HEK293 (cell line): ENCODE measurements at regions not wholly inside any gene's neighbourhood (a gene's known extent, or its start where the extent isn't known, plus 50 kb on each side); places are given as distances from the start of the nearest gene placed in this dataset.

ENCODE experiments used
- CTCF ChIA-PET: fragments of 350-600 bp; formaldehyde crosslinking; extraction: SDS; loops from one replicate; lab custom pipeline; 2021; ENCODE audit warnings: antibody characterized with exemption; lab: Yijun Ruan, JAX
- POLR2A ChIA-PET: fragments of 300-600 bp; formaldehyde crosslinking; extraction: SDS; loops from one replicate; lab custom pipeline; 2020; ENCODE audit warnings: antibody characterized with exemption, inconsistent platforms; lab: Yijun Ruan, JAX
- H3K27ac ChIP-seq: fragments of 200-500 bp; sonication (Bioruptor generic); 2 replicates; pipeline ENCODE4 v1.5.1; 2014; ENCODE audit warnings: low read depth, low read length, control low read depth, inconsistent platforms; ENCODE audit errors: extremely low read depth
- H3K36me3 ChIP-seq, 2 experiments: fragments of 200-500 bp in 1 of 2; sonication (Bioruptor generic) in 1 of 2; 1 replicate in 1 of 2; 2 replicates in 1 of 2; pipeline ENCODE4 v1.5.1; 2014 to 2017; ENCODE audit warnings: inconsistent platforms in 2 of 2, low read length in 2 of 2; ENCODE audit not compliant: control insufficient read depth in 2 of 2, insufficient read depth in 1 of 2
- H3K4me1 ChIP-seq: fragments of 200-500 bp; sonication (Bioruptor generic); 2 replicates; pipeline ENCODE4 v1.5.1; 2014; ENCODE audit warnings: mild to moderate bottlenecking, low read length, inconsistent platforms; ENCODE audit not compliant: control insufficient read depth, insufficient read depth
- H3K4me3 ChIP-seq: 2 replicates; pipeline ENCODE4 v1.5.1; 2011; ENCODE audit warnings: low read depth, mild to moderate bottlenecking, control low read depth, low read length, moderate library complexity
- H3K9me3 ChIP-seq: fragments of 200-500 bp; sonication (Bioruptor generic); 2 replicates; pipeline ENCODE4 v1.5.1; 2014; ENCODE audit warnings: low read depth, low read length, inconsistent platforms; ENCODE audit not compliant: control insufficient read depth, insufficient read depth
- GFI1B ChIP-seq: fragments of 450-650 bp; formaldehyde crosslinking; IDR thresholded peaks from 2 replicates; pipeline ENCODE4 v1.5.1; 2016; ENCODE audit warnings: missing biosample characterization, missing genetic modification characterization
- IKZF3 ChIP-seq: fragments of 450-650 bp; IDR thresholded peaks from 2 replicates; pipeline ENCODE4 v1.5.0; 2018; ENCODE audit warnings: missing biosample characterization, mild to moderate bottlenecking, missing genetic modification characterization, moderate library complexity
- KLF1 ChIP-seq: fragments of 450-650 bp; formaldehyde crosslinking; IDR thresholded peaks from 2 replicates; pipeline ENCODE4 v1.5.1; 2016; ENCODE audit warnings: missing biosample characterization, missing genetic modification characterization
- KLF7 ChIP-seq: fragments of 450-650 bp; formaldehyde crosslinking; IDR thresholded peaks from 2 replicates; pipeline ENCODE4 v1.5.1; 2016; ENCODE audit warnings: missing biosample characterization, missing genetic modification characterization, borderline replicate concordance
- KLF8 ChIP-seq: fragments of 450-650 bp; formaldehyde crosslinking; IDR thresholded peaks from 2 replicates; pipeline ENCODE4 v1.5.1; 2016; ENCODE audit warnings: missing biosample characterization, missing genetic modification characterization
- RBAK ChIP-seq: fragments of 450-650 bp; formaldehyde crosslinking; IDR thresholded peaks from 2 replicates; pipeline ENCODE4 v1.5.1; 2016; ENCODE audit warnings: missing biosample characterization, missing genetic modification characterization
- SCRT1 ChIP-seq: fragments of 450-650 bp; formaldehyde crosslinking; IDR thresholded peaks from 2 replicates; pipeline ENCODE4 v1.5.1; 2016; ENCODE audit warnings: missing biosample characterization, missing genetic modification characterization, borderline replicate concordance
- SCRT2 ChIP-seq: fragments of 450-650 bp; formaldehyde crosslinking; IDR thresholded peaks from 2 replicates; pipeline ENCODE4 v1.5.1; 2016; ENCODE audit warnings: missing biosample characterization, missing genetic modification characterization
- ZBTB1 ChIP-seq: fragments of 450-650 bp; formaldehyde crosslinking; IDR thresholded peaks from 2 replicates; pipeline ENCODE4 v1.5.1; 2016; ENCODE audit warnings: missing biosample characterization, missing genetic modification characterization
- ZBTB49 ChIP-seq: fragments of 450-650 bp; formaldehyde crosslinking; IDR thresholded peaks from 2 replicates; pipeline ENCODE4 v1.5.1; 2016; ENCODE audit warnings: missing biosample characterization, missing genetic modification characterization, low read depth
- ZNF202 ChIP-seq: fragments of 450-650 bp; formaldehyde crosslinking; IDR thresholded peaks from 2 replicates; pipeline ENCODE4 v1.5.1; 2016; ENCODE audit warnings: missing biosample characterization, missing genetic modification characterization, borderline replicate concordance
- ZNF548 ChIP-seq: fragments of 450-650 bp; formaldehyde crosslinking; IDR thresholded peaks from 2 replicates; pipeline ENCODE4 v1.5.1; 2016; ENCODE audit warnings: missing biosample characterization, missing genetic modification characterization
- ZNF624 ChIP-seq: fragments of 450-650 bp; formaldehyde crosslinking; IDR thresholded peaks from 2 replicates; pipeline ENCODE4 v1.5.1; 2017; ENCODE audit warnings: missing biosample characterization, missing genetic modification characterization
- ZNF645 ChIP-seq: fragments of 450-650 bp; formaldehyde crosslinking; IDR thresholded peaks from 2 replicates; pipeline ENCODE4; 2016; ENCODE audit warnings: missing biosample characterization, missing genetic modification characterization
- ZSCAN16 ChIP-seq: fragments of 450-650 bp; formaldehyde crosslinking; IDR thresholded peaks from 2 replicates; pipeline ENCODE4 v1.5.1; 2016; ENCODE audit warnings: missing biosample characterization, missing genetic modification characterization
- TF ChIP-seq, protein P1 (sequence below): fragments of 450-650 bp; formaldehyde crosslinking; IDR thresholded peaks from 2 replicates; pipeline ENCODE4 v1.5.1; 2016; ENCODE audit warnings: missing biosample characterization, missing genetic modification characterization
- TF ChIP-seq, protein P2 (sequence below): IDR thresholded peaks from 2 replicates; pipeline ENCODE4 v1.6.1; 2011; ENCODE audit warnings: mild to moderate bottlenecking, low read depth, low read length, borderline replicate concordance
- TF ChIP-seq, protein P3 (sequence below): fragments of 450-650 bp; formaldehyde crosslinking; IDR thresholded peaks from 2 replicates; pipeline ENCODE4 v1.5.1; 2016; ENCODE audit warnings: missing biosample characterization, missing genetic modification characterization

DNA sequence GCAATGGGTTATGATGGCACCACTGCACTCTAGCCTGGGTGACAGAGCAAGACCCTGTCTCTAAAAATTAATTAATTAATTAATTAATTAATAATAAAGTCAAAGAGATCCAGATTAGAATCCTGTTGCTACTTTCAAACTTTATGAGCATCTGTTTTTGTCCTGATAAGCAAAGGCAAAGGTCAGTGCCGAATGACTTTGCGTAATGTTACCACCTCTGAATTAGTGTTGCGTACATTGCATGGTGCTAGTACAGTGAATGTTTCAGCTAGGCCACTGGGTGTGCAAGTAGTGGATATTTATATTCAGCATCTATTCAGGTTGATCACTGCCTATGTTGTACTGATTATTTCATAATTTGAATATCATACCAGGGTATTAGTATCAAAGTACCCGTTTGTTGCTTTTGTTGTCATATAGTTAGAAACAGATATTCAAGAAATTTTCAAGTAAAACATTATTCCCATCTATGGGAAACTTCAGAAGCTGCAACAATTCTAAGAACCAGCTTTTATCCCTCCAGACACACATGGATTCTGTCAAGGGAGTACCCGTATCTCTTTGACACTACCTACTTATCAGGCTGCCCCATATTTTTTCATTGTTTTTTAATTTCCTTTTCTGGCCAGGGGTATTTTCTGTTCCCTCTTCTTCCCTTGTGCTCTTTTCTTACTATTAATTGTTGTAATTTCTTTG lies 127.1 kb upstream of the GRM7 start:
- no peaks in the 10 kb centered on the region for H3K9me3 ChIP-seq
- POLR2A ChIA-PET: no interaction called here
- H3K27ac ChIP-seq: no peak overlapping the region
- no peak for TF ChIP-seq ZBTB1 (tag by site-specific recombination)
- TF ChIP-seq SCRT1 (tag by site-specific recombination): no peak
- TF ChIP-seq, protein P1, sequence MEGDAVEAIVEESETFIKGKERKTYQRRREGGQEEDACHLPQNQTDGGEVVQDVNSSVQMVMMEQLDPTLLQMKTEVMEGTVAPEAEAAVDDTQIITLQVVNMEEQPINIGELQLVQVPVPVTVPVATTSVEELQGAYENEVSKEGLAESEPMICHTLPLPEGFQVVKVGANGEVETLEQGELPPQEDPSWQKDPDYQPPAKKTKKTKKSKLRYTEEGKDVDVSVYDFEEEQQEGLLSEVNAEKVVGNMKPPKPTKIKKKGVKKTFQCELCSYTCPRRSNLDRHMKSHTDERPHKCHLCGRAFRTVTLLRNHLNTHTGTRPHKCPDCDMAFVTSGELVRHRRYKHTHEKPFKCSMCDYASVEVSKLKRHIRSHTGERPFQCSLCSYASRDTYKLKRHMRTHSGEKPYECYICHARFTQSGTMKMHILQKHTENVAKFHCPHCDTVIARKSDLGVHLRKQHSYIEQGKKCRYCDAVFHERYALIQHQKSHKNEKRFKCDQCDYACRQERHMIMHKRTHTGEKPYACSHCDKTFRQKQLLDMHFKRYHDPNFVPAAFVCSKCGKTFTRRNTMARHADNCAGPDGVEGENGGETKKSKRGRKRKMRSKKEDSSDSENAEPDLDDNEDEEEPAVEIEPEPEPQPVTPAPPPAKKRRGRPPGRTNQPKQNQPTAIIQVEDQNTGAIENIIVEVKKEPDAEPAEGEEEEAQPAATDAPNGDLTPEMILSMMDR (tag by site-specific recombination): no peak
- no peak for TF ChIP-seq ZBTB49 (tag by site-specific recombination)
- no peak for TF ChIP-seq ZSCAN16 (tag by site-specific recombination)
- TF ChIP-seq KLF1 (tag by site-specific recombination): no peak
- TF ChIP-seq ZNF624 (tag by site-specific recombination): no peak
- no peak for TF ChIP-seq ZNF202 (tag by site-specific recombination)
- TF ChIP-seq, protein P2, sequence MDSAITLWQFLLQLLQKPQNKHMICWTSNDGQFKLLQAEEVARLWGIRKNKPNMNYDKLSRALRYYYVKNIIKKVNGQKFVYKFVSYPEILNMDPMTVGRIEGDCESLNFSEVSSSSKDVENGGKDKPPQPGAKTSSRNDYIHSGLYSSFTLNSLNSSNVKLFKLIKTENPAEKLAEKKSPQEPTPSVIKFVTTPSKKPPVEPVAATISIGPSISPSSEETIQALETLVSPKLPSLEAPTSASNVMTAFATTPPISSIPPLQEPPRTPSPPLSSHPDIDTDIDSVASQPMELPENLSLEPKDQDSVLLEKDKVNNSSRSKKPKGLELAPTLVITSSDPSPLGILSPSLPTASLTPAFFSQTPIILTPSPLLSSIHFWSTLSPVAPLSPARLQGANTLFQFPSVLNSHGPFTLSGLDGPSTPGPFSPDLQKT: no peak
- no peaks in the 10 kb centered on the region for H3K36me3 ChIP-seq
- no peaks in the 10 kb centered on the region for H3K4me1 ChIP-seq
- CTCF ChIA-PET: no interaction called here
- H3K4me3 ChIP-seq: no peak overlapping the region

DNA sequence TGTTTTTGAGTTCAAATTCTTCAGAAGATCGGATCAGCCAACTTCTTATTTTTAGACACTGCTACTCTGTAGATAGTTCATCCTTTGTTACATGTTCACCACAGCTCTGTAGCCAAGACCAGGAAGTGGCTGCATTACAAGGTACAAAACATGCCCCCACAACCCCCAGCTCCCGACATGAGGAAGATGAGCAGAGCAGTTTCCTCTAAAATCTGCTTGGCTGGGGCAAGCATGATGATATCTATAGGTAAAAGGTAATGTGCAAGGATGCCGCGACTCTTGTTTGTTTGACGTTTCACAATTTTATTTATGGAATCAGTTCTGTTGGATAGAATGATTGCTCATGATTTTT lies 126.5 kb upstream of the GRM7 start:
- no peaks in the 10 kb centered on the region for H3K9me3 ChIP-seq
- ChIA-PET POLR2A (no interaction called here), CTCF (no interaction called here)
- TF ChIP-seq RBAK (tag by site-specific recombination): no peak
- TF ChIP-seq, protein P3, sequence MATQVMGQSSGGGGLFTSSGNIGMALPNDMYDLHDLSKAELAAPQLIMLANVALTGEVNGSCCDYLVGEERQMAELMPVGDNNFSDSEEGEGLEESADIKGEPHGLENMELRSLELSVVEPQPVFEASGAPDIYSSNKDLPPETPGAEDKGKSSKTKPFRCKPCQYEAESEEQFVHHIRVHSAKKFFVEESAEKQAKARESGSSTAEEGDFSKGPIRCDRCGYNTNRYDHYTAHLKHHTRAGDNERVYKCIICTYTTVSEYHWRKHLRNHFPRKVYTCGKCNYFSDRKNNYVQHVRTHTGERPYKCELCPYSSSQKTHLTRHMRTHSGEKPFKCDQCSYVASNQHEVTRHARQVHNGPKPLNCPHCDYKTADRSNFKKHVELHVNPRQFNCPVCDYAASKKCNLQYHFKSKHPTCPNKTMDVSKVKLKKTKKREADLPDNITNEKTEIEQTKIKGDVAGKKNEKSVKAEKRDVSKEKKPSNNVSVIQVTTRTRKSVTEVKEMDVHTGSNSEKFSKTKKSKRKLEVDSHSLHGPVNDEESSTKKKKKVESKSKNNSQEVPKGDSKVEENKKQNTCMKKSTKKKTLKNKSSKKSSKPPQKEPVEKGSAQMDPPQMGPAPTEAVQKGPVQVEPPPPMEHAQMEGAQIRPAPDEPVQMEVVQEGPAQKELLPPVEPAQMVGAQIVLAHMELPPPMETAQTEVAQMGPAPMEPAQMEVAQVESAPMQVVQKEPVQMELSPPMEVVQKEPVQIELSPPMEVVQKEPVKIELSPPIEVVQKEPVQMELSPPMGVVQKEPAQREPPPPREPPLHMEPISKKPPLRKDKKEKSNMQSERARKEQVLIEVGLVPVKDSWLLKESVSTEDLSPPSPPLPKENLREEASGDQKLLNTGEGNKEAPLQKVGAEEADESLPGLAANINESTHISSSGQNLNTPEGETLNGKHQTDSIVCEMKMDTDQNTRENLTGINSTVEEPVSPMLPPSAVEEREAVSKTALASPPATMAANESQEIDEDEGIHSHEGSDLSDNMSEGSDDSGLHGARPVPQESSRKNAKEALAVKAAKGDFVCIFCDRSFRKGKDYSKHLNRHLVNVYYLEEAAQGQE (tag by site-specific recombination): no peak
- no peak for TF ChIP-seq SCRT2 (tag by site-specific recombination)
- no peak for TF ChIP-seq ZNF548 (tag by site-specific recombination)
- TF ChIP-seq GFI1B (tag by site-specific recombination): no peak
- TF ChIP-seq KLF8 (tag by site-specific recombination): no peak
- TF ChIP-seq KLF7 (tag by site-specific recombination): no peak
- no peak for TF ChIP-seq IKZF3 (tag by site-specific recombination)
- TF ChIP-seq ZBTB49 (tag by site-specific recombination): no peak
- TF ChIP-seq ZNF645 (tag by site-specific recombination): no peak
- H3K27ac ChIP-seq: no peak overlapping the region
- H3K4me3 ChIP-seq: no peak overlapping the region
- H3K4me1 ChIP-seq: no peaks in the 10 kb centered on the region
- no peaks in the 10 kb centered on the region for H3K36me3 ChIP-seq
